GM18873 (cell line): ENCODE measurements at regions not wholly inside any gene's neighbourhood (a gene's known extent, or its start where the extent isn't known, plus 50 kb on each side); places are given as distances from the start of the nearest gene placed in this dataset.

Experiments
- ATAC-seq: cut with Tn5 transposase; IDR thresholded peaks from one replicate; pipeline ENCODE4 v1.9.1; 2021; ENCODE audit warnings: mild to moderate bottlenecking, moderate library complexity, moderate number of reproducible peaks; ENCODE audit not compliant: unreplicated experiment, low FRiP score

DNA sequence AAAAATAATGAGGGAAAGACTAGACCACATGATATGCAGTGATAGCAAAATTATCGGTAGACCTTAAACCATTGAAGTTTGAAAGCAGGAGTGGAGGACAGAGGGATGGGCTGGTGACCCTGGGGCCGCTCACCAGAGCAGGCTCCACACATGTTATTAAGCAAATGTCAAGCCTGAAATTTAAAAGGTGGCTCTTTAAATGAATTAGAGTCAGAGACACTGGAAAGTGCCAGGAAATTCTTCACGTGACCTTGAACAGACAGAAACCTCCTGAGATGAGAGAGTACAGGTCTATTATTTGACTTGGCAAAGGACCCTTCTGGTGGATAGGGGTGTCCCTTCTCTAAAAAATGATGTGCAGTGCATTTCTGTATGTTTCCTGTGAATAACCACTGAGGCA, 111.0 kb upstream of the CPEB4 start:
- no peak for ATAC-seq

- no peak for ATAC-seq
Observed at GRCh38 chr5:173777674-173778073, 110.5 kb upstream of the CPEB4 start.

DNA sequence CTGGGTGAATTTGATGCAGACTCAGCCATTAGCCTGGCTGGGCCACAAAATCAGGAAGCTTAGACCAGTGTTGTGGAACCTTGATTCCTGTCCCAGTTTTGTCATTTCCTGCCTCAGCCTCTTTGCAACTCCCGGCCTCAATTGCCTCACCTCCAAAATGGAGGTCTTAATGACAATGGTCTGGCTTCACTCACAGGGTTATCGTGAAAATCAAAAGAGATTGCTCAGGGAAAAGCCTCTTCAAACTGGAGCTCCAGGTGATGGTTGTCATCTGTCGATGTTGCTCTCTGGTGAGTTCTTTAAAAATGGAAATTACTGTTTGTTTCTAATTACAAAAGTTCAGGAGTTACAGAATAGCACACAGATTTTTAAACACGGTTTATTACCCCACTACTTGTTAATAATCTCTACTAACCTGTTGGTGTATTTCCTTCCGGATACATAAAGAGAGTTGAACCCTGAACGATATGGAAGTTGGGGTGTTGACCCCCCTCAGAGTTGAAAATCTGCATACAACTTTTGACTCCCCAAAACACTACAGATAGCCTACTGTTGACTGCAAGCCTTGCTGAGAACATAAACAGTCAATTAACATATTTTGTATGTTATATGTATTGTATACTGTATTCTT, 109.9 kb upstream of the CPEB4 start:
- ATAC-seq: no peak

- ATAC-seq: no peak
Observed at GRCh38 chr5:173778784-173779304, 109.3 kb upstream of the CPEB4 start.

DNA sequence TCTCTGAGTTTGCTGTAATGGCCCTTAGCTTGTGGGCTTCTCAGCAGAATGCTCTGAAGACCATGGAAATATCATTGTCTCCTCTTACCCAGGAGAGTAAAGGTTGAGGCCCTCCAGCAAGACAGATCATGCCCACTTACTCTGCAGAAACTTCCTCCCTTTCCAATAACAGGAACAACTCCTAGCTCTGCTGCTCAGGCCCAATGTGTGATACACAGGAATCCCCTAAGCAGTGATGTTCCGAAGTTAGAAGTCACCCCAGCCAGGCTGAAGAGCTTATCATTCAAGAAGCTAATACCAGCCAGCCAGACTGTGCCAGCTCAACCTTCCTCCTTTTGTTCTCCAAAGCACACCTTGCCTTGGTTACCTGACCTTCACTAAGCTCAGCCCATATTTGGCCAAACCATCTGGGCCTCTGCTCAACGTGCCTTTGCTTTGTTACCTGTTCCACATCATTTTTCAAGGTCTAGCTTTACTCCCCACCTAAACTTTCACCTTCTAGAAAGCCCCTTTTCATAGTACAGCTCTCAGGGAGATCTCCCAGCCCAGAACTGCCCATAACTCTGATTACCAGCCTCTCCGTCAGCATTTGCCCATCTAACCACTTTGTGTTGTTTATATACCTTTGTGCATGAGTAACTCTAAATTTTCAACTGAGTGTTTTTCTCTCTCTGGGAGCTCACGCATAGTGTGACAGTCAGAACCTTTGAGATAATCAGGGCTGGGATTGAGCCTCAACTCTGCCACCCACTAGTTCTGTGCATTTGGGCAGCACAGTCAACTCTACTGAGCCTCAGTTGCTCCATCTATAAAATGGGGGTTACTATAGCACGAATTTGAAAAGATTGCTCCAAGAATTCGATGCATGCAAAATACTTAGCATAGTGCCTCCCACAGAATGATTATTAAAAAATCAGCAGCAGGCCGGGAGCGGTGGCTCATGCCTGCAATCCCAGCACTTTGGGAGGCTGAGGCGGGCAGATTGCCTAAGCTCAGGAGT, 107.6 kb upstream of the CPEB4 start:
- ATAC-seq: no peak

DNA sequence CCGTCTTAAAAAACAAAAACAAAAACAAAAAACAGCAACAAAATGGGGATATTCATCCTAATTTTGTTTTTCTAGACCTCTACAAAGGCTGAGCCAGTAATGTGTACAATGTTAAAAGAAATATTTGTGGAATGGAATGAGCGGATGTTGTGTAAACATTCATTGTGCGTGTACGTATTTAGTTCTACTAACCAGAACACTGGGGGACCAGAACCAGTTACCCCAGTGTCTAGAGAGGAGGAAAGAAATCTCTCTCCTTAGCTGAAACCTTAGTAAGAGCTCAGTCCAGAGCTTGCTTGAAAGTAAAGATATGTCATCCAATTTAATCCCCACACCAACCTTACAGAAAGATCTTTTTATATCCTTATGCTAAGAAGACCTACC, 106.7 kb upstream of the CPEB4 start:
- ATAC-seq: no peak

- no peak for ATAC-seq
Observed at GRCh38 chr5:173781816-173782670, 106.1 kb upstream of the CPEB4 start.

GRCh38 chr5:173782671-173783101, 105.5 kb upstream of the CPEB4 start:
- no peak for ATAC-seq

DNA sequence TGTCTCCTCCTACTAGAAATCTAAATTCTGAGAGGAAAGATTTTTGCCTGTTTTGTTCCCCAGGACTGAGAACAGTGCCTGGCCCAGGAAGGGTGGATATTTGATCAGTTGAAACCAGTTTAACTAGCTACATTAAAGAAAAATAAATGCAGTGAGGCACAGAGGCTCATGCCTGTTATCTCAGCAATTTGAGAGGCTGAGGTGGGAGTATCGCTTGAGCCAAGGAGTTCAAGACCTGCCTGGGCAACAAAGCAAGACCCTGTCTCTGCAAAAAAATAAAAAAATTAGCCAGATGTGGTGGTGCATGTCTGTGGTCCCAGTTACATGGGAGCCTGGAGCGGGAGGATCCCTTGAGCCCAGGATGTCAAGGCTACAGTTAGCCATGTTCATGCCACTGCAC, 104.8 kb upstream of the CPEB4 start:
- ATAC-seq: no peak

- no peak for ATAC-seq
Observed at GRCh38 chr5:173785400-173785799, 102.7 kb upstream of the CPEB4 start.

- no peak for ATAC-seq
Observed at GRCh38 chr5:173785866-173786265, 102.3 kb upstream of the CPEB4 start.

- no peak for ATAC-seq
Observed at GRCh38 chr5:173786286-173787187, 101.6 kb upstream of the CPEB4 start.

DNA sequence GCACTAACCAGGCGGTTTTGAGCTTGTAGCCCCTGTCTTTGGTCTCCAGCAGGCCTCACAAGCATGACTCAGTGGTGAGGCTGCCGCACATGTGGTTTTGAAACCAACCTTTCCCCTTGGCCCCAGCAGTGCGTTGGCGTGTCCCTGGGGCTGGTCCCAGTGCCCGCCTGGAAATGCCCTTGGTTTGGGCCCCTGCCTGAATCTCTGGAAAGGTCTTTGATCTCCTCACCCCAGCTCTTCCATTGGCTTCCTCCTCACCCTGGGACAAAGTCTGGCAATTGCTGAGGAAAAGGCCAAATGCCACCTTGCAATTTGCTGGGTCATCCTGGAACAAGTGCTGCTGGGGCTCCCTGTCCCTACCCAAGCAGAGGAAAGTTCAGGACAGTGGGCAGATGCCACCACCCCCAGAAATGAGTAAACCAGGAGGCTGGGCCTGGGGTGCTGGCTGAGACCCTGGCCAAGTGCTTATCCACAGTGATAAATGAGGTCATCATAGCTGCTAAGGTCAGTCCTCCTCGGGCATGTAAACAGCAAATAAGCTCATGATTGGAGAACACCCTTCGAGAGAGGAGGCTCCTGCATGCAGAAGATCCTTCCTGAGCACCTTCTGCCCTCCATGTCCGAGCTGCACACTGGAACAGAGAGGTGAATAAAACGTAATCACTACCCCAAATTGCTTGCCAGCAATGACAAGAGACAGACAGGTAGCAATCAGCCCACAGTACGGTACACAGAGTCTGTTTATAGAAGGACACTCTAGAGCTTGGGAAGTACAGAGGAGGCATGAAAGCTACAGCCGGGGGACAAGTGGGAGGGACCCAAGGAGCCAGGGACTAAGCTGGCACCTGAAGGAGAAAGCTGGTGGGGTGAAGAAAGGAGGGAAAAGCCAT, 98.9 kb upstream of the CPEB4 start:
- ATAC-seq: no peak

DNA sequence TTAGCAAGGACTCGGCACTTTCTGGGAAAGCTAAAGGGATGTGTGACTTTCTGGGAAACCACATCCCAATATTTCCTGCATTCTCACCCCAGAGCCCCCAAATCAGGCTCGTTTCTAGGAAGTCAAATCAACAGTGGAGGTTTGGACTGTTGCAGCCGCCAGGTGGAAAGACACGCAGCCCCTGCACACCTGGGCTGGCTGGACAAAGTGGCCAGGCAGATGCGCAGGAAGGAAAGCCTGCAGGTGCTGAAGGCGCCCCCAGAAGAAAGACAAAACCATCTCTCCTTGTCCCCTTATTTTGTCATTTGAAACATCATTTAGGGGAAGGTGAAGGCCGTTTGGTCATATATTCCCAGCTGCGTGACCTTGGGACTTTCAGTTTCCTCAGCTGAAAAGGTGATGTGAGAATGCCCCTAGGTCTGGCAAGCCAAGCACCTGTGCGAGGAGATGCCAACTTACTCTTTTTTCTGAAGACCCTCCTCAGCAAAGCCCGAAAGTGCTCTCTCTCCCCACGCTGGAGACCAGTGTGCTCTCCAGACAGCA, 97.9 kb upstream of the CPEB4 start:
- ATAC-seq: no peak

DNA sequence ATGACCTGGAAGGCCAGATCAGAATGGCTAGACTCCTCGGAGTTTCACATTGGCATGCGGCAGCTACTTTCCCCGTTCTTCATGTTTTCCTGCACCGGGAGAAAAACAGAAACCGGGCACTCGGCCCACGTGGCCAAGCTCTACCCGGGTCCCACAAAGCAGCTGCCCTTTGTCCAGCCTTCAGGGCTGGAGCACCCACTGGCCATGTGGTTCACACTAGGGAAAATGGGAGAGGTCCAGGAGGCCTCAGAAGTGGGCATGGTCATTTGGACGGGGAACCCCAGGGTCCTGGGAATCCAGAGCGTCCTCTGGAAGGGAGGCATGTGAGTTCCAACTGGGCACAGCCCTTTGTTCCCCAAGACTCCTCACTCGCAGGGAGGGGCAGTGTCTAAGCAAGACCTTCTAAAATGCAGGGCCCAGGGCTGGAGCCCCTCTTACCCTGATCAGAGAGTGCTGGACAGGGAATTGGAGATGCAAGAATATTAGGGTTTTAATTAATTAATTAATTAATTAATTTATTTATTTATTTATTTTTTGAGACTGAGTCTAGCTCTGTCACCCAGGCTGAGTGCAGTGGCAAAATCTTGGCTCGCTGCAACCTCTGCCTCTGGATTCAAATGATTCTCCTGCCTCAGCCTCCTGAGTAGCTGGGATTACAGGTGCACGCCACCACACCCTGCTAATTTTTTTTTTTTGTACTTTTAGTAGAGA, 97.2 kb upstream of the CPEB4 start:
- ATAC-seq: no peak

- ATAC-seq: no peak
Observed at GRCh38 chr5:173791878-173792277, 96.3 kb upstream of the CPEB4 start.

- no peak for ATAC-seq
Observed at GRCh38 chr5:173792781-173793547, 95.2 kb upstream of the CPEB4 start.
